OCI-LY1 (cell line): ENCODE measurements at regions not wholly inside any gene's neighbourhood (a gene's known extent, or its start where the extent isn't known, plus 50 kb on each side); places are given as distances from the start of the nearest gene placed in this dataset.

Experiments
- H2AFZ ChIP-seq: fragments of 200-600 bp; sonication (generic), shearing (Covaris generic); 2 replicates; pipeline ENCODE4 v1.6.0; 2014; ENCODE audit warnings: antibody characterized with exemption, mild to moderate bottlenecking, low read length
- H3F3A ChIP-seq: fragments of 200-600 bp; sonication (generic), shearing (Covaris generic); 2 replicates; pipeline ENCODE4 v1.6.0; 2014; ENCODE audit warnings: mild to moderate bottlenecking, antibody characterized with exemption, low read length, moderate library complexity; ENCODE audit not compliant: insufficient read depth
- H3K27ac ChIP-seq: fragments of 200-600 bp; sonication (generic); 2 replicates; pipeline ENCODE4 v1.5.1; 2014; ENCODE audit warnings: low read length, mixed run types, mild to moderate bottlenecking, low read depth; ENCODE audit not compliant: poor library complexity, severe bottlenecking
- H3K27me3 ChIP-seq: fragments of 200-600 bp; sonication (generic); 2 replicates; pipeline ENCODE4 v1.6.0; 2014; ENCODE audit warnings: antibody characterized with exemption, mild to moderate bottlenecking, low read length, moderate library complexity; ENCODE audit not compliant: insufficient read depth
- H3K36me3 ChIP-seq: fragments of 200-600 bp; sonication (generic); 2 replicates; pipeline ENCODE4 v1.6.1; 2014; ENCODE audit warnings: mild to moderate bottlenecking, antibody characterized with exemption, low read length, moderate library complexity, mixed read lengths; ENCODE audit not compliant: insufficient read depth
- H3K4me1 ChIP-seq: fragments of 200-600 bp; sonication (generic); 2 replicates; pipeline ENCODE4 v1.5.1; 2014; ENCODE audit warnings: mild to moderate bottlenecking, low read length, moderate library complexity; ENCODE audit not compliant: insufficient read depth, severe bottlenecking
- H3K4me2 ChIP-seq: fragments of 200-600 bp; sonication (generic), shearing (Covaris generic); 2 replicates; pipeline ENCODE4 v1.6.1; 2014; ENCODE audit warnings: low read length
- H3K4me3 ChIP-seq: fragments of 200-600 bp; sonication (generic); 2 replicates; pipeline ENCODE4 v1.5.1; 2014; ENCODE audit warnings: low read length, low read depth, mild to moderate bottlenecking, mixed read lengths; ENCODE audit not compliant: poor library complexity, severe bottlenecking
- H3K79me2 ChIP-seq: fragments of 200-600 bp; shearing (Covaris generic); 2 replicates; pipeline ENCODE4 v1.6.1; 2016; ENCODE audit warnings: mixed run types, low read length, mixed read lengths; ENCODE audit not compliant: insufficient read depth
- H3K9ac ChIP-seq: fragments of 200-600 bp; sonication (generic), shearing (Covaris generic); 2 replicates; pipeline ENCODE4 v1.6.1; 2014; ENCODE audit warnings: mild to moderate bottlenecking, low read length, mixed read lengths
- H3K9me2 ChIP-seq: fragments of 200-600 bp; sonication (generic), shearing (Covaris generic); 2 replicates; pipeline ENCODE4 v1.6.1; 2014; ENCODE audit warnings: low read depth, mild to moderate bottlenecking, low read length, mixed read lengths
- H3K9me3 ChIP-seq: fragments of 200-600 bp; shearing (Covaris generic); 2 replicates; pipeline ENCODE4 v1.6.1; 2014; ENCODE audit warnings: low read length, mixed read lengths
- H4K20me1 ChIP-seq: fragments of 200-600 bp; sonication (generic), shearing (Covaris generic); 2 replicates; pipeline ENCODE4 v1.6.0; 2016; ENCODE audit warnings: mild to moderate bottlenecking, low read length; ENCODE audit not compliant: insufficient read depth
- CTCF ChIP-seq: fragments of 200-600 bp; sonication (generic), shearing (Covaris generic); IDR thresholded peaks from 2 replicates; pipeline ENCODE4 v1.5.1; 2017; ENCODE audit warnings: mild to moderate bottlenecking, antibody characterized with exemption, low read length, moderate library complexity, mixed read lengths
- EZH2 ChIP-seq: fragments of 200-600 bp; sonication (generic), shearing (Covaris generic); IDR thresholded peaks from 2 replicates; pipeline ENCODE4 v1.8.0; 2017; ENCODE audit warnings: borderline replicate concordance, mixed run types, mild to moderate bottlenecking, antibody characterized with exemption, low read length, moderate library complexity, mixed read lengths

GRCh38 chr9:2253636-2254580 is 238.8 kb downstream of the SMARCA2 start:
- no peak overlapping the region for H3K27ac ChIP-seq
- H3K4me2 ChIP-seq: no peak overlapping the region
- H3K4me3 ChIP-seq: no peak overlapping the region
- H3K9ac ChIP-seq: no peak overlapping the region
- no peaks in the 10 kb centered on the region for H3K9me3 ChIP-seq
- H3K27me3 ChIP-seq: no peaks in the 10 kb centered on the region
- no peaks in the 10 kb centered on the region for H3F3A ChIP-seq
- H3K36me3 ChIP-seq: no peaks in the 10 kb centered on the region
- H2AFZ ChIP-seq: no peak overlapping the region
- peaks cover 30% of the 10 kb centered on the region for H3K4me1 ChIP-seq
- no peaks in the 10 kb centered on the region for H3K79me2 ChIP-seq
- no peak for TF ChIP-seq CTCF
- no peak for TF ChIP-seq EZH2
- H4K20me1 ChIP-seq: no peaks in the 10 kb centered on the region
- no peaks in the 10 kb centered on the region for H3K9me2 ChIP-seq

GRCh38 chr9:2255128-2255527 is 240.0 kb downstream of the SMARCA2 start:
- no peaks in the 10 kb centered on the region for H3F3A ChIP-seq
- H3K4me2 ChIP-seq: no peak overlapping the region
- no peaks in the 10 kb centered on the region for H3K9me3 ChIP-seq
- H3K79me2 ChIP-seq: no peaks in the 10 kb centered on the region
- peaks cover 32% of the 10 kb centered on the region for H3K4me1 ChIP-seq
- no peak overlapping the region for H3K27ac ChIP-seq
- no peak overlapping the region for H2AFZ ChIP-seq
- TF ChIP-seq CTCF (peak; percentile 55), EZH2 (no peak)
- no peak overlapping the region for H3K4me3 ChIP-seq
- H3K9ac ChIP-seq: no peak overlapping the region
- no peaks in the 10 kb centered on the region for H3K27me3 ChIP-seq
- H3K36me3 ChIP-seq: no peaks in the 10 kb centered on the region
- H4K20me1 ChIP-seq: no peaks in the 10 kb centered on the region
- no peaks in the 10 kb centered on the region for H3K9me2 ChIP-seq

- Histone ChIP-seq H3K36me3 (no peaks in the 10 kb centered on the region), H3K79me2 (no peaks in the 10 kb centered on the region), H3K4me3 (no peak overlapping the region), H3K9ac (no peak overlapping the region), H3K27me3 (no peaks in the 10 kb centered on the region), H3K9me2 (no peaks in the 10 kb centered on the region), H3K4me2 (0 out of 2 replicates have a peak overlapping the region, but pooled peaks have one; percentile 7), H4K20me1 (no peaks in the 10 kb centered on the region), H3K9me3 (no peaks in the 10 kb centered on the region), H3F3A (no peaks in the 10 kb centered on the region), H3K27ac (peak overlapping the region; percentile 22), H2AFZ (no peak overlapping the region), H3K4me1 (peaks cover 41% of the 10 kb centered on the region)
- TF ChIP-seq EZH2 (no peak), CTCF (no peak)
Observed at GRCh38 chr9:2257248-2257929, 242.2 kb downstream of the SMARCA2 start.
